HG03469 (cell line): ENCODE measurements at regions not wholly inside any gene's neighbourhood (a gene's known extent, or its start where the extent isn't known, plus 50 kb on each side); places are given as distances from the start of the nearest gene placed in this dataset.
"Not testable (repeated sequence)": the region's sequence is repeated elsewhere in the genome, so short reads cannot be mapped to it uniquely, and the experiment has no call there.

ENCODE experiments used
- ATAC-seq: cut with Tn5 transposase; IDR thresholded peaks from one replicate; pipeline ENCODE4 v1.9.1; 2021; ENCODE audit warnings: mild to moderate bottlenecking, moderate library complexity, moderate number of reproducible peaks; ENCODE audit not compliant: unreplicated experiment

GRCh38 chr10:77740396-77740795 is 102.8 kb upstream of the KCNMA1 start:
- not testable (repeated sequence) for ATAC-seq

- ATAC-seq: no peak
These were observed 101.0 kb upstream of the KCNMA1 start for GRCh38 chr10:77738496-77739158.

- ATAC-seq: no peak
These were observed 100.0 kb upstream of the KCNMA1 start for GRCh38 chr10:77737608-77738007.

GRCh38 chr10:77735136-77735535 is 97.5 kb upstream of the KCNMA1 start:
- ATAC-seq: not testable (repeated sequence)

GRCh38 chr10:77732213-77733003 is 94.8 kb upstream of the KCNMA1 start:
- ATAC-seq: no peak

GRCh38 chr10:77727481-77727880 is 89.9 kb upstream of the KCNMA1 start:
- ATAC-seq: no peak

GRCh38 chr10:77726732-77727131 is 89.1 kb upstream of the KCNMA1 start:
- ATAC-seq: no peak

- ATAC-seq: no peak
These were observed 88.7 kb upstream of the KCNMA1 start for GRCh38 chr10:77726301-77726700.

- no peak for ATAC-seq
These were observed 87.2 kb upstream of the KCNMA1 start for GRCh38 chr10:77724820-77725219.

GRCh38 chr10:77723376-77723775 is 85.8 kb upstream of the KCNMA1 start:
- no peak for ATAC-seq

GRCh38 chr10:77722956-77723355 is 85.3 kb upstream of the KCNMA1 start:
- not testable (repeated sequence) for ATAC-seq

GRCh38 chr10:77721815-77722214 is 84.2 kb upstream of the KCNMA1 start:
- ATAC-seq: no peak

GRCh38 chr10:77718957-77719356 is 81.3 kb upstream of the KCNMA1 start:
- no peak for ATAC-seq

GRCh38 chr10:77718312-77718711 is 80.7 kb upstream of the KCNMA1 start:
- not testable (repeated sequence) for ATAC-seq

- ATAC-seq: no peak
These were observed 79.7 kb upstream of the KCNMA1 start for GRCh38 chr10:77717336-77717735.

GRCh38 chr10:77716458-77717317 is 79.1 kb upstream of the KCNMA1 start:
- ATAC-seq: no peak

- no peak for ATAC-seq
These were observed 77.9 kb upstream of the KCNMA1 start for GRCh38 chr10:77715536-77715935.

- no peak for ATAC-seq
These were observed 77.5 kb upstream of the KCNMA1 start for GRCh38 chr10:77715088-77715487.

GRCh38 chr10:77713521-77714280 is 76.1 kb upstream of the KCNMA1 start:
- ATAC-seq: no peak

GRCh38 chr10:77712207-77712606 is 74.6 kb upstream of the KCNMA1 start:
- ATAC-seq: no peak

GRCh38 chr10:77711683-77712049 is 74.1 kb upstream of the KCNMA1 start:
- ATAC-seq: no peak
